Neural crest cell (in vitro differentiated cells): ENCODE measurements at regions not wholly inside any gene's neighbourhood (a gene's known extent, or its start where the extent isn't known, plus 50 kb on each side); places are given as distances from the start of the nearest gene placed in this dataset.

Experiments
- DNase-seq: peaks from one replicate; pipeline ENCODE4 v3.0.0; 2021; ENCODE audit warnings: low read depth, mixed read lengths, low spot score
- H3K27ac Mint-ChIP-seq: one replicate; pipeline ENCODE4 v1.8.0; 2021; ENCODE audit warnings: mild to moderate bottlenecking, mixed read lengths; ENCODE audit not compliant: unreplicated experiment
- H3K27me3 Mint-ChIP-seq: 2 replicates; pipeline ENCODE4 v1.8.0; 2021; ENCODE audit warnings: low read depth, mild to moderate bottlenecking, mixed read lengths
- H3K36me3 Mint-ChIP-seq: 2 replicates; pipeline ENCODE4 v1.8.0; 2021; ENCODE audit warnings: low read depth, mild to moderate bottlenecking, mixed read lengths
- H3K4me1 Mint-ChIP-seq: 2 replicates; pipeline ENCODE4 v1.8.0; 2021; ENCODE audit warnings: mixed read lengths
- H3K4me3 Mint-ChIP-seq: one replicate; pipeline ENCODE4 v1.8.0; 2021; ENCODE audit warnings: mild to moderate bottlenecking, mixed read lengths
- H3K9me3 Mint-ChIP-seq: 2 replicates; pipeline ENCODE4 v1.8.0; 2021; ENCODE audit warnings: mixed read lengths
- CTCF ChIP-seq: fragments of 200-600 bp; sonication (generic); conservative IDR thresholded peaks from 2 replicates; pipeline ENCODE4 v1.5.0; 2021; ENCODE audit warnings: antibody characterized with exemption, mild to moderate bottlenecking

GRCh38 chr10:117885206-117885829 lies 161.4 kb downstream of the RAB11FIP2 start:
- H3K36me3 Mint-ChIP-seq = no peaks in the 10 kb centered on the region
- no peak overlapping the region for H3K27ac Mint-ChIP-seq
- no peaks in the 10 kb centered on the region for H3K9me3 Mint-ChIP-seq
- no peak for DNase-seq
- no peak overlapping the region for H3K4me3 Mint-ChIP-seq
- peaks cover 6% of the 10 kb centered on the region for H3K4me1 Mint-ChIP-seq
- no peak for TF ChIP-seq CTCF
- peaks cover 2% of the 10 kb centered on the region for H3K27me3 Mint-ChIP-seq

- Mint-ChIP-seq H3K36me3 (no peaks in the 10 kb centered on the region), H3K27me3 (no peaks in the 10 kb centered on the region), H3K4me1 (peaks cover 6% of the 10 kb centered on the region), H3K27ac (no peak overlapping the region), H3K4me3 (no peak overlapping the region), H3K9me3 (no peaks in the 10 kb centered on the region)
- no peak for TF ChIP-seq CTCF
- DNase-seq = no peak
Observed at GRCh38 chr10:117886766-117887165, 160.0 kb downstream of the RAB11FIP2 start.

GRCh38 chr10:117889664-117890063 lies 157.1 kb downstream of the RAB11FIP2 start:
- TF ChIP-seq CTCF = no peak
- no peaks in the 10 kb centered on the region for H3K9me3 Mint-ChIP-seq
- H3K36me3 Mint-ChIP-seq = no peaks in the 10 kb centered on the region
- peaks cover 24% of the 10 kb centered on the region for H3K4me1 Mint-ChIP-seq
- H3K4me3 Mint-ChIP-seq = no peak overlapping the region
- no peak for DNase-seq
- H3K27ac Mint-ChIP-seq = no peak overlapping the region
- peaks cover 3% of the 10 kb centered on the region for H3K27me3 Mint-ChIP-seq

GRCh38 chr10:117892681-117893220 lies 154.0 kb downstream of the RAB11FIP2 start:
- no peak for DNase-seq
- H3K9me3 Mint-ChIP-seq = peaks cover 5% of the 10 kb centered on the region
- no peak overlapping the region for H3K4me3 Mint-ChIP-seq
- H3K27me3 Mint-ChIP-seq = peaks cover 3% of the 10 kb centered on the region
- peaks cover 2% of the 10 kb centered on the region for H3K36me3 Mint-ChIP-seq
- H3K4me1 Mint-ChIP-seq = peaks cover 18% of the 10 kb centered on the region
- no peak for TF ChIP-seq CTCF
- peak overlapping the region; percentile 2 for H3K27ac Mint-ChIP-seq

GRCh38 chr10:117894339-117894738 lies 152.4 kb downstream of the RAB11FIP2 start:
- no peak for TF ChIP-seq CTCF
- Mint-ChIP-seq H3K4me1 (peaks cover 28% of the 10 kb centered on the region), H3K4me3 (no peak overlapping the region), H3K36me3 (peaks cover 2% of the 10 kb centered on the region), H3K27me3 (peaks cover 3% of the 10 kb centered on the region), H3K9me3 (peaks cover 5% of the 10 kb centered on the region), H3K27ac (no peak overlapping the region)
- no peak for DNase-seq
